ENCODE measurements at regions not wholly inside any gene's neighbourhood (a gene's known extent, or its start where the extent isn't known, plus 50 kb on each side); places are given as distances from the start of the nearest gene placed in this dataset.

DNA sequence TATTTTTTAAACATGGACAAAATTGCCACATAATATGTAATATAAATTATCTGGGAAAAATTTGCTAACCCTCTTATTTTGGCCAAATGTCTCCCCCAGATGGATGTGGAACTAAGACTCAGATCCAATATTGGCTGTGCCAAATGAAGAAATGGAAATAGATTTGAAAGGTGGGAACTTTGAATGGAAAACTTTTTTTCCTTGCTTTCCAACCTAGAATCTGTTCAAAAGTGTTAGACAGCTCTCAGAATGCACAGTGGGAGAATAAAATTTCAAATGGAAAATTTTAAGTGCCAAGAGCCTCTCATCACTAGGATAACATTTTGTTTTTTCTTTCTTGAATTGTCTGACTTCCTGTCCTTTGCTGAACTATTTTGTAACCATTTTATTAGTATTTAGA is 142.6 kb upstream of the GAS1 start:
- intact Hi-C loops (cut with micrococcal nuclease; ENCODE audit: unreplicated experiment), result no loop called here
- no peaks in the 10 kb centered on the region for H3K79me2 ChIP-seq (ENCODE audit: low read depth)
- H3K9me2 ChIP-seq (ENCODE audit: insufficient read depth), result no peaks in the 10 kb centered on the region
- ChIA-PET POLR2A (ENCODE audit: unreplicated experiment) (no interaction called here), CTCF (no interaction called here)
- no peaks in the 10 kb centered on the region for H3F3A ChIP-seq (ENCODE audit: insufficient read depth, low read depth)
- no peaks in the 10 kb centered on the region for H4K20me1 ChIP-seq (ENCODE audit: insufficient read depth)
- no peak overlapping the region for H3K4me3 ChIP-seq
- TF ChIP-seq, protein P1, sequence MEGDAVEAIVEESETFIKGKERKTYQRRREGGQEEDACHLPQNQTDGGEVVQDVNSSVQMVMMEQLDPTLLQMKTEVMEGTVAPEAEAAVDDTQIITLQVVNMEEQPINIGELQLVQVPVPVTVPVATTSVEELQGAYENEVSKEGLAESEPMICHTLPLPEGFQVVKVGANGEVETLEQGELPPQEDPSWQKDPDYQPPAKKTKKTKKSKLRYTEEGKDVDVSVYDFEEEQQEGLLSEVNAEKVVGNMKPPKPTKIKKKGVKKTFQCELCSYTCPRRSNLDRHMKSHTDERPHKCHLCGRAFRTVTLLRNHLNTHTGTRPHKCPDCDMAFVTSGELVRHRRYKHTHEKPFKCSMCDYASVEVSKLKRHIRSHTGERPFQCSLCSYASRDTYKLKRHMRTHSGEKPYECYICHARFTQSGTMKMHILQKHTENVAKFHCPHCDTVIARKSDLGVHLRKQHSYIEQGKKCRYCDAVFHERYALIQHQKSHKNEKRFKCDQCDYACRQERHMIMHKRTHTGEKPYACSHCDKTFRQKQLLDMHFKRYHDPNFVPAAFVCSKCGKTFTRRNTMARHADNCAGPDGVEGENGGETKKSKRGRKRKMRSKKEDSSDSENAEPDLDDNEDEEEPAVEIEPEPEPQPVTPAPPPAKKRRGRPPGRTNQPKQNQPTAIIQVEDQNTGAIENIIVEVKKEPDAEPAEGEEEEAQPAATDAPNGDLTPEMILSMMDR (conservative IDR thresholded peaks at IDR 0.05), result no peak
- no peak for TF ChIP-seq EZH2 (IDR thresholded peaks at IDR 0.05; ENCODE audit: low read depth)
- H3K36me3 ChIP-seq (ENCODE audit: low read depth), result no peaks in the 10 kb centered on the region
- BruUV-seq (replicated peaks), result no TSS peak
- no peak overlapping the region for H2AFZ ChIP-seq
- no peak overlapping the region for H3K4me2 ChIP-seq
- H3K9me3 ChIP-seq (ENCODE audit: insufficient read depth, low read depth), result no peaks in the 10 kb centered on the region
- H3K4me1 ChIP-seq (replicated peaks; ENCODE audit: insufficient read depth), result no peaks in the 10 kb centered on the region
- H3K27ac ChIP-seq, result no peak overlapping the region
- DNase-seq, result no peak
- no peaks in the 10 kb centered on the region for H3K27me3 ChIP-seq (ENCODE audit: insufficient read depth, low read depth)

DNA sequence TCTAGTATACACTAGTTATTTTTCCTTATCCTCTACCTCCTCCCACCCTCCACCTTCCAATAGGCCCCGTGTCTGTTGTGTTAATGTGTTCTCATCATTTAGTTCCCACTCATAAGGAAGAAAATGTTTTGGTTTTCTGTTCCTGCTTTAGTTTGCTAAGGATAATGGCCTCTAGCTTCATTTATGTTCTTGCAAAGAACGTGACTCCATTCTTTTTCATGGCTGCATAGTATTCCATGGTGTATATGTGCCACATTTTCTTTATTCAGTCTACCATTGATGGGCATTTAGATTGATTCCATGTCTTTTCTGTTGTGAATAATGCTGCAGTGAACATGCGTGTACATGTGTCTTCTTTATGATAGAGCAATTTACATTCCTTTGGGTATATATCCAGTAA is 146.5 kb upstream of the GAS1 start:
- intact Hi-C loops (cut with micrococcal nuclease; ENCODE audit: unreplicated experiment), result no loop called here
- Histone ChIP-seq H3K79me2 (ENCODE audit: low read depth) (no peaks in the 10 kb centered on the region), H4K20me1 (ENCODE audit: insufficient read depth) (no peaks in the 10 kb centered on the region), H3K27ac (no peak overlapping the region), H3K27me3 (ENCODE audit: insufficient read depth, low read depth) (no peaks in the 10 kb centered on the region), H2AFZ (no peak overlapping the region), H3K9me2 (ENCODE audit: insufficient read depth) (no peaks in the 10 kb centered on the region), H3K36me3 (ENCODE audit: low read depth) (no peaks in the 10 kb centered on the region), H3K4me3 (no peak overlapping the region), H3K9me3 (ENCODE audit: insufficient read depth, low read depth) (no peaks in the 10 kb centered on the region), H3F3A (ENCODE audit: insufficient read depth, low read depth) (no peaks in the 10 kb centered on the region), H3K4me2 (no peak overlapping the region), H3K4me1 (replicated peaks; ENCODE audit: insufficient read depth) (no peaks in the 10 kb centered on the region)
- POLR2A ChIA-PET (ENCODE audit: unreplicated experiment), result no interaction called here
- no TSS peak for BruUV-seq (replicated peaks)
- no peak for DNase-seq
- CTCF ChIA-PET, result no interaction called here
- no peak for TF ChIP-seq EZH2 (IDR thresholded peaks at IDR 0.05; ENCODE audit: low read depth)
- TF ChIP-seq, protein P1 (conservative IDR thresholded peaks at IDR 0.05), result no peak

DNA sequence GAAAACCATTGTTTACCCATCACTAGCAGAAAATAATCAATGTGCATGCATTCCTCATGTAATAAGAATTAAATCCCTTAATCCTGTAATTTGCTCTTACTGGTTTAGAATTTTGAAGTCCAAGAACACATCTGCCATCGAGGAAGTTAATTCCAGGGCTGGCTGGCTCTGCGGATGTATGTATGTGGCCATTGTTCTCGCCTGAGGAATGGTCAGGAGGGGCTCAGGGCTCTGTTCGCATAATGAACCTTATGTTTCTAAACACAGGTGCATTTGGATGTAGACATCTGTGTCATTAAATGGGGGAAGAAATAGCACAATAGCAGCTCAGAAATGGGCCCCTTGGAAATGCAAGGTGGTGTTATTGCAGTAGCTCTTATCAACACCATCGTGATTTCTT is 148.6 kb upstream of the GAS1 start:
- TF ChIP-seq, protein P1 (conservative IDR thresholded peaks at IDR 0.05), result no peak
- no peak for TF ChIP-seq EZH2 (IDR thresholded peaks at IDR 0.05; ENCODE audit: low read depth)

More for the DNA sequence above, 148.6 kb upstream of the GAS1 start:
- Histone ChIP-seq H3K9me2 (ENCODE audit: insufficient read depth) (no peaks in the 10 kb centered on the region), H3K9me3 (ENCODE audit: insufficient read depth, low read depth) (no peaks in the 10 kb centered on the region), H2AFZ (no peak overlapping the region), H3K4me1 (replicated peaks; ENCODE audit: insufficient read depth) (peaks cover 12% of the 10 kb centered on the region), H3K4me3 (no peak overlapping the region), H4K20me1 (ENCODE audit: insufficient read depth) (no peaks in the 10 kb centered on the region), H3K79me2 (ENCODE audit: low read depth) (no peaks in the 10 kb centered on the region), H3K27ac (no peak overlapping the region), H3F3A (ENCODE audit: insufficient read depth, low read depth) (no peaks in the 10 kb centered on the region), H3K4me2 (no peak overlapping the region), H3K36me3 (ENCODE audit: low read depth) (no peaks in the 10 kb centered on the region), H3K27me3 (ENCODE audit: insufficient read depth, low read depth) (no peaks in the 10 kb centered on the region)
- no TSS peak for BruUV-seq (replicated peaks)
- no peak for DNase-seq
- intact Hi-C loops (cut with micrococcal nuclease; ENCODE audit: unreplicated experiment), result no loop called here
- ChIA-PET POLR2A (ENCODE audit: unreplicated experiment) (no interaction called here), CTCF (no interaction called here)
